ENCODE measurements at regions not wholly inside any gene's neighbourhood (a gene's known extent, or its start where the extent isn't known, plus 50 kb on each side); places are given as distances from the start of the nearest gene placed in this dataset.
A peak's percentile ranks its signal among the peaks of the same experiment; 100 is the strongest.

GRCh38 chr14:51575349-51576116 lies 76.2 kb upstream of the FRMD6 start (continued):
- TF ChIP-seq CEBPZ (IDR thresholded peaks at IDR 0.05; ENCODE audit: low read length) (no peak), SNAPC2 (CRISPR knock-in tag; IDR thresholded peaks at IDR 0.05) (no peak), THAP11 (CRISPR knock-in tag; IDR thresholded peaks at IDR 0.05) (no peak), ZNF292 (CRISPR knock-in tag; IDR thresholded peaks at IDR 0.05; ENCODE audit: borderline replicate concordance, low read depth) (no peak), JUND (CRISPR knock-in tag; IDR thresholded peaks at IDR 0.05) (no peak), ZNF180 (CRISPR knock-in tag; IDR thresholded peaks at IDR 0.05; ENCODE audit: borderline replicate concordance, low read depth) (no peak), SRSF4 (IDR thresholded peaks at IDR 0.05; ENCODE audit: low read depth, low read length, poor library complexity, severe bottlenecking) (no peak), ZNF282 (IDR thresholded peaks at IDR 0.05; ENCODE audit: partially characterized antibody) (no peak), ARID5B (CRISPR knock-in tag; IDR thresholded peaks at IDR 0.05) (peak; percentile 66), STAT5B (CRISPR knock-in tag; IDR thresholded peaks at IDR 0.05) (no peak), ZFP36L2 (CRISPR knock-in tag; IDR thresholded peaks at IDR 0.05) (no peak), KDM5B (CRISPR knock-in tag; IDR thresholded peaks at IDR 0.05; ENCODE audit: borderline replicate concordance) (no peak), ATRX (CRISPR knock-in tag; IDR thresholded peaks at IDR 0.05; ENCODE audit: borderline replicate concordance) (no peak), SMARCE1 (IDR thresholded peaks at IDR 0.05; ENCODE audit: borderline replicate concordance) (no peak), ZNF672 (CRISPR knock-in tag; IDR thresholded peaks at IDR 0.05) (no peak), REXO4 (CRISPR knock-in tag; IDR thresholded peaks at IDR 0.05; ENCODE audit: borderline replicate concordance) (no peak), ZNF674 (CRISPR knock-in tag; IDR thresholded peaks at IDR 0.05; ENCODE audit: low read depth) (no peak), TBX2 (CRISPR knock-in tag; IDR thresholded peaks at IDR 0.05; ENCODE audit: borderline replicate concordance) (0 out of 2 replicates have a peak, but pooled peaks have one; percentile 19)
- TF ChIP-seq, protein P1, sequence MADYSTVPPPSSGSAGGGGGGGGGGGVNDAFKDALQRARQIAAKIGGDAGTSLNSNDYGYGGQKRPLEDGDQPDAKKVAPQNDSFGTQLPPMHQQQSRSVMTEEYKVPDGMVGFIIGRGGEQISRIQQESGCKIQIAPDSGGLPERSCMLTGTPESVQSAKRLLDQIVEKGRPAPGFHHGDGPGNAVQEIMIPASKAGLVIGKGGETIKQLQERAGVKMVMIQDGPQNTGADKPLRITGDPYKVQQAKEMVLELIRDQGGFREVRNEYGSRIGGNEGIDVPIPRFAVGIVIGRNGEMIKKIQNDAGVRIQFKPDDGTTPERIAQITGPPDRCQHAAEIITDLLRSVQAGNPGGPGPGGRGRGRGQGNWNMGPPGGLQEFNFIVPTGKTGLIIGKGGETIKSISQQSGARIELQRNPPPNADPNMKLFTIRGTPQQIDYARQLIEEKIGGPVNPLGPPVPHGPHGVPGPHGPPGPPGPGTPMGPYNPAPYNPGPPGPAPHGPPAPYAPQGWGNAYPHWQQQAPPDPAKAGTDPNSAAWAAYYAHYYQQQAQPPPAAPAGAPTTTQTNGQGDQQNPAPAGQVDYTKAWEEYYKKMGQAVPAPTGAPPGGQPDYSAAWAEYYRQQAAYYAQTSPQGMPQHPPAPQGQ (CRISPR knock-in tag; IDR thresholded peaks at IDR 0.05; ENCODE audit: borderline replicate concordance): no peak

Measured in HepG2 (cell line).